GM21423 (cell line): ENCODE measurements at regions not wholly inside any gene's neighbourhood (a gene's known extent, or its start where the extent isn't known, plus 50 kb on each side); places are given as distances from the start of the nearest gene placed in this dataset.

Source experiments
- ATAC-seq: cut with Tn5 transposase; IDR thresholded peaks from one replicate; pipeline ENCODE4 v1.9.1; 2021; ENCODE audit warnings: mild to moderate bottlenecking, moderate library complexity; ENCODE audit not compliant: unreplicated experiment

DNA sequence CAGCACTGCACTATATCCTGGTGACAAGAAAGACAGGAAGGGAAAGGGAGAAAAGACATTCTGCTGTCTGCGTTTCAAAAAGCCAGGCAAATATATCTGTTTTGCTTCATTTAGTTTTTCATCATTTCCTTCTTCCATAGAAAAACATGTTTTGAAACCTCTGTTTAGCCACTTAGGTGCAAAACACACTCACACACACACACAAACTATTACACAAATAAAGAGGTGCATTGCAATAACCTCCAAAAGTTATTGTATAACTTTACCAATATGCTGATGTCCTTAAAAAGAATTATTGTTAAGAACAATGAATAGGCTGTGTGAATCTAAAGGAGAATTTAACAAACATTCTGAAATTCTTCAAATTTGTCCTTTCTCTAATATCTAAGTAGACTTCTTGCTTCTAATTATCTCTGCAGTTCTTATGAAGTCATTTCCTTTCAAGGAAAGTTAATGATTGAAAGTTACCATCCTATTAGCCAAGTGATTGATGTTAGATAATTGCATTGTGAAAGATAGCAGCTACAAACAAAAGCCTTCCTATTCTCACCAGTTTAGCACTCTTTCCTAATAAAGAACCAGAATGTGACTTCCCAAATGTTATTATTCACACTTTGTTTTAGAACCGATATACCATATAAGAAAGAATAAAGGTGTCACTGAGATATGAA, 516.7 kb downstream of the KCNJ3 start:
- ATAC-seq: no peak

DNA sequence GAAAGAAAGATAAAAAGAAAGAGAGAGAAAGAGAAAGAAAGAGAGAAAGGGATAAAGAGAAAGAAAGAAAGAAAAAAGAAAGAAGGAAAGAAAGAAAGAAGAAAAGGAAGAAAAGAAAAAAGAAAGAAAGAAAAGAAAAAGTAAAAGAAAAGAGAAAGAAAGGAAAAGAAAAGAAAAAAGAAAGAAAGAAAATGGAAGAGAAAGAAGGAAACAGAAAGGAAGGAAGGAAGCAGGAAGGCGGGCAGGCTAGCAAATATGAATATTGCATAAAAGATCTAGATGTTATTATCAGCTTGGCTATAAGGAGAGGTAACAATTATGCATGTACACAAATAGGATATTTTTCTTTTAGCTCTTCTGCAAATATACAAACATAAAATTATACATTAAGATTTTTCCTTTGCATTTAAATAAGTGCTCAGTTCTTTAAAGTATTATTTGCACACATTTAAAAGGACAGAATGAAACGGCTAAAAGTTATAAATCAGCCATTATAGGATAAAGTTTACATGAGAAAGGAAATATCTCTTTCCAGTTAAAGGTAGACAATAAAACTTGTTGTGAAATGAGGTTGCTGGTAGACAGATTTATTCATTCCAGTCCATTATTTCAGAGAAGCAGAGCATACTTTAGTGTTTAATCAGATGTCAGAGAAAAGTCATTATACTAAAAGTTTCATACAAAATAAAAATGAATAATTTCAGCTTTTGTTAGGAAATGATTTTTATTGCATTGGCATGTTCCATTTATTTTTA, 511.4 kb downstream of the KCNJ3 start:
- ATAC-seq: no peak

DNA sequence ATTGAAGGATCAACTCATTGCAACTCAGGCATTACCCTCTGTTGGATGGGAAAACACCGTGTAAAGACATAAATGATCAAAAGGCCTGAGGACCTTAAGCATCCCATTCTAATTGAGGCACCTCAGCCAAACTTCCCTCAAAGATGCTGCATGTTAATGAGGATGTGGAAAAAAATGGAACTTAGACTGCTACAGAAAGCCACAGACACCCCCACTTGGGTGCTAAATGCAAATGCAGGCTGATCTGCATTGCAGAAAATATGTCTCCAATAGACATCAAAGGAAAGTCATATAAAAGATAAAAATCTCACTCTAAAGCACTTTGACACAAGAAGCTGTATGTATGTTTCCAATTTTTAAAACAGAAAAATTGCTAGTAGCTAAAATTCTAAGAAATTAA, 504.7 kb downstream of the KCNJ3 start:
- no peak for ATAC-seq

DNA sequence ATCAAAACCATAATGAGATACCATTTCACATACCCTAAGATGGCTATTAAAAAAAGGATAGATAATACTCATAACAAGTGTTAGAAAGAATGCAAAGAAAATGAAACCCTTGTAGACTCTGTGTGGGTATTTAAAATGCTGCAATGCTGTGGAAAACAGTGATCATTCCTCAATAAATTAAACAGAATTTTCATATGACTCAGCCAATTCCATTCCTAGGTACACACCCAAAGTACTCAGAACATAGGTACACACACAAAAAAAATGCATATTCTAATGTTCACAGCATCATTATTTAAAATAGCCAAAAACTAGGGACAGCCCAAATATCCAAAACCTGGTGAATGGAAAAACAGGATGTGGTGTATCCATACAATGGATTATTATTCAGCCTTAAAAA, 502.3 kb downstream of the KCNJ3 start:
- ATAC-seq: no peak

DNA sequence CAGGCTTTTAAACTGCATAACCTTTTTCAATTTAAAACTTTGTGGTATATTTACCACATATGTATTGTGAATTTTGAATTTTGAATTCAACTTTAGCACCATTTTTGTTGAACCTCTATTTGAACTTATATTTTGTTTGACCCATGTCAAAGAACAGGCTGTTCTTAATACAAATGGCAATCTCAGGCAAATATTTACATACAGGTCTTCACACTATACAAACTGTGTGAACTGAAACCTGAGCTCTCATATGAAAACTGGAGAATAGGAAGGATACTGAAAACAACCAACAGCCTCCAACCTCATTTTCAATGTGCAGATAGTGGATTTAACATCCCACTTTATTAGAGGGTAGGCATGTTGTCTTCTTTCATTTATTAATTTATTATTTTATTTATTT, 491.8 kb downstream of the KCNJ3 start:
- no peak for ATAC-seq

DNA sequence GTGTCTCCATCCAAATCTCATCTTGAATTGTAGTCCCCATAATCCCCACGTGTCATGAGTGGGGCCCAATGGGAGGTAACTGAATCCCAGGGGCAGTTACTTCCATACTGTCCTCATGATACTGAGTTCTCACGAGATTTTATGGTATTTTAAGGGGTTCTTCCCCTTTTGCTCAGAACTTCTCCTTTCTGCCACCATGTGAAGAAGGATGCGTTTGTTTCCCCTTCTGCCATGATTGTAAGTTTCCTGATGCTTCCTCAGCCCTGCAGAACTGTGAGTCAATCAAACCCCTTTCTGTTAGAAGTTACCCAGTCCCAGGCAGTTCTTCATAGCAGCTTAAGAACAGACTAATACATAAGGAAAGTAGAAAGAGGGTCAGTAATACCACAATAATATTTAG, 480.4 kb downstream of the KCNJ3 start:
- no peak for ATAC-seq

DNA sequence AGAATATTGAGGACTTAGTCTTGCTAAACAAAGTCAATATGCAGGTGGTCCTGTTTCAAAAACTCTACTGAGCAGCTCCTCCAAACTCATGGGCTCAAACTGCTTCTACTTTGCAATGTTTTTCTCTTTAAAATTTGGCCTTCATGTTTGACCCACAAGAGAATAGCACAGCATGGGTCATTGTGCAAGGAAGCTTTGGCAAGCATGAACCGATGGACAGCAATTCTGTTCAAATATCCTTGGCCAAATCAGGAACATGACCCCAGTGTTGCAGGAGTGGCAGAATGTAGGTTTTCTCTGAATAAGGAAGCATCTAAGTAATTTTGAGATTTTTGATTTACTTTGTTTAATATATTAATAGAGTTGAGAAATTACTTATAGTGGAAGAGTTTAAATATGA, 477.9 kb downstream of the KCNJ3 start:
- ATAC-seq: no peak

DNA sequence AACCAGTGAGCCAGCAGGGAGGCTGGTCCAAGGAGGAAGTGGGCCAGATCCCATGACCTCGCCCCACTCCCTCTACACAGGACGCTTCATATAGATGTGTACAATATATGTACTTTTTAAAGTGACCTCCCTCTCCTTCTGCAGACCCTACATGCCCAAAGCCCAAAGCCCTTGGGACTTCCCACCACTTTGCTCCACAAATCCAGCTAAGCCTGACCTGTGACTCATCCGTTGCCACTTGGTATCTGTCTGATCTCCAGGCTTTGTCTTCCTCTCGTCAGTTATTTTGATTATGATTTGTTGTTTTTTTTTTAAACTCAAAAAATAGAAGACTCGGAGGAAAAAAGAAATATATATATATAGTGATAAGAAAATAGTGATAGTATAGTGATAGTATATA, 470.8 kb downstream of the KCNJ3 start:
- no peak for ATAC-seq

DNA sequence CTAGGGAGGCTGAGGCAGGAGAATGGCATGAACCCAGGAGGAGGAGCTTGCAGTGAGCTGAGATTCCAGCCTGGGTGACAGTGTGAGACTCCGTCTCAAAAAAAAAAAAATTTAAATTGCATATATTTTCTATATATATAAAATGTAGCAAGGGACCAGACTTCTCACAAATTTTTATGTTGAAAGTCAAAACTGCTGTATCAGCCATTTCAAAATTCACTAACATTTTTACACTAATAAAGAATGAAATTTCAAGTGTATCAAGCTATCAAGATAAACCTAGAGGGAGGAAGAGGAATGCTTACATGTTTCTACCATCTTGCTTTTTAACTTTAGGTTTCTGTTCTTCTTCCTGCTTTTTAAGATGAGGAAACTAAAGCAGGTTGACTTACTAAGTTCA, 464.0 kb downstream of the KCNJ3 start:
- no peak for ATAC-seq

DNA sequence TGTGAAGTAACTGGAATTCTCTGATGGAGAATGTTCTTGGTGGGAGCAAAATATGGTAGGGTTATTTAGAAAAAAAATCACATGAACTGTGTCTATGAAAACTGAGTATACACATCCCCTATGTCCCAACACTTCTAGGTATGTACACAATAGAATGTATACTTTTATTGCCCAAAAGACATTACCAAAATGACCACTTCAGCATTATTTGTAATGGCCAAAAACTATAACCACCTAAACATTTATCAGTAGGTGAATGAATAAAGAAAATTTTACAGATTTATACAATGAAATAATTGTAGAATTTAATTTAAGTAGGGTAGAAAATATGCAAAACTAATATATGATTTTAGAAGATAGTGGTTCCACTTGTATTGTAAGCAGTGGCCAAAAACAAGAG, 462.8 kb downstream of the KCNJ3 start:
- ATAC-seq: no peak

DNA sequence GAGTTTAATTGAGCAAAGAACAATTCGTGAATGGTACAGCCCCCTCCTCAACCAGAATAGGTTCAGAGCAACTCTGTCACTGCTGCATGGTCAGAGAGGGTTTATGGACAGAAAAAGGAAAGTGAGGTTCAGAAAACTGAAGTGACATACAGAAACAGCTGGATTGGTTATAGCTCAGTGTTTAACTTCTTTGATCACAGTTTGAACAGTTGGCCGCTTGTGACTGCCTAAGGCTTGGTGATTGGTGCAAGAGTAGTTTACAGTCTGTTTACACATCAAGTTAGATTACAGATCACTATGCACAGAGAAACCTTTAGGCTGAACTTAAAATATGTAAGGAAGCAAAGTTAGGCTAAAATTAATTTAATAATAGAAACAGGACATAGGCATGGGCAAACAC, 459.2 kb downstream of the KCNJ3 start:
- no peak for ATAC-seq

DNA sequence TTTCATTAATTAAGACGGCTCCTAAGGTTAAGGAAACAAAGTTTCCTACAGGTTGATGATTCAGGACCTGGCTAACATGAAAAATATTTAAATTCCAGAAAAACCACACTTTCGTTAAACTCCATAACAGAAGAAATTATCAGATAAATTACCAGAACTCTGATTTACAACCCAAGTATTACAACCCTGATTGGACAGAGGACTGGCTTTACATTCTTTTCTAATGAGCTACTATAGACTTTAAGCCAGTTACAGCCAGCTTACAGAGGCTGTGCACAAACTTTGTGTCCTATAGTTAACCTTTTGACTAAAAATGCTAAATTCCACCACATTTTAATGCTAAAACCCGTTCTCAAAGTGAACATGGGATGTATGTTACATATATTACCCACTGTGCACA, 458.6 kb downstream of the KCNJ3 start:
- no peak for ATAC-seq

DNA sequence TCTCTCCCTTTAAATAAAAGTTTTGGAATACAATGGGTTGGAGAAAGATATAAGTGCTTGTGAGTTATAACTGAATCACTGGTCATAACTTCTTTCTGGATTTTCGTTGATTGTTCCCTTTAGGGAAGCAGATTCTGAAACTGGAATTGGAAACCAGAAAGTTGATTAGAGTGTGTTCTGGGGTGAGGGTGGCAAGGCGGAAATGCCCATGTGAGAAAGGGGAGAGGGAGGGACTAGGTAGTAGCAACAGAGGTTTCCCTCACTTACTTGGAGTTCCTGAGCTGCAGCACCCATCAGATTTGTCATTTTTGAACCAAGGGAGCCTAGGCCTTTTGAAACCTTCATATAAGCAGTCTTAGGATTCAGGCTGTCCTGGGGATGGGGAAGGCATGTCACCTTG, 453.4 kb downstream of the KCNJ3 start:
- no peak for ATAC-seq

DNA sequence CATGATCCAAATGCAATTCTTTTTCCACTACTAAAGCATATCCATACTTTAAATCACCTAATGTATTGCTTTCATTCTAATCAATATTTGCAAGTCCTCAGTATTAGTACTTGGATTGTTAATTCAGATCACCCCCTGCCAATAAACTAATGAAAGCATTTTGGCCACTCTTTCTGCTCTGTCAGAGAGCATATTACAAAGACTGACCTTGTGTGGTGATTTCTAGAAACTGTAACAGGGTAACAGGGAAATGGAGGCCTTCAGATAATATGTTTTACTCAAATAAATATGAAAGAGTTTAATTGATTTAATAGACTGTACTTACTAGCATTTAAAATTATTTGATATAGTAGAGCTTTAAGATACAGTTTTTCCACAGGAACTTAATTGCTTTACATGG, 453.0 kb downstream of the KCNJ3 start:
- ATAC-seq: no peak

DNA sequence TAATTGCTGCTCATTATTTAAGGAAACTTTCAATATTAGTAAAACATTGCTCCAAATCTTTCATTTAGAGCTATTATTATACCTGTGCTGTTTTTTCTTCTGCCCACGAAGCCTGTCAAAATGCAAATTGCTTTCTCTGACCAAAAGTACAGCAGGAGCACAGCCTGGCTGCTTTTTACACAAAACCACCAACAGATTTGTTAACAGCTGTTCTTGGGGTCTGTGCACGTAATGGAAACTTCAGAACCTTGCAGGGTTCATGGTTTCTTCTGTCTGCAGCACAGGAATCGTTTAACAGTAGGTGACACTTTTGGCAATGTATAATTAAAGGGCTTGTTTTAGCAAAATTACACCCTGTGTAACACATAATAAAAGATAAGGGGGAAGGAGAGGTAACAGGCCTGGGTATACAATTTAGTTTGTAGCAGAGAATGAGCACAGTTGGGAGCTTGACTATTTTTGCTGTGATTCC, 447.3 kb downstream of the KCNJ3 start:
- ATAC-seq: peak; percentile 97

DNA sequence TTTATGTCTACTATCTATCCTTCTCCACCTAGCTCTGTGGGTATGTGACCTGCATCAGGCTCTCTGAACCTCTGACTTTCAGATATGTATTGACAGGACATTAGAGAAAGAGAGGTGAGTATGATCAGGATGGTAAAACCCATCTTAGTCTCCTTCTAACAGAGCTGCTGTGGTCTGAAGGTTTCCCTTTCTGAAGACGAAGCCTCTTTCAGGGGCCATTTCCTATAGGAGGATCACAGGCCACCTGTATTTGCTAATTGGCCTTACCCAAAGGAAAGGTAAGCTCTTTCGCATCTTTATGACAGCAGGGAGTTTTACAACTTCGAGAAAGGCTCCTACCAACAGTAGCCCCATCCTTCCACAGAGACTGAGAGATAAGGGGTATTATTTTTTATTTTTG, 442.9 kb downstream of the KCNJ3 start:
- ATAC-seq: no peak

DNA sequence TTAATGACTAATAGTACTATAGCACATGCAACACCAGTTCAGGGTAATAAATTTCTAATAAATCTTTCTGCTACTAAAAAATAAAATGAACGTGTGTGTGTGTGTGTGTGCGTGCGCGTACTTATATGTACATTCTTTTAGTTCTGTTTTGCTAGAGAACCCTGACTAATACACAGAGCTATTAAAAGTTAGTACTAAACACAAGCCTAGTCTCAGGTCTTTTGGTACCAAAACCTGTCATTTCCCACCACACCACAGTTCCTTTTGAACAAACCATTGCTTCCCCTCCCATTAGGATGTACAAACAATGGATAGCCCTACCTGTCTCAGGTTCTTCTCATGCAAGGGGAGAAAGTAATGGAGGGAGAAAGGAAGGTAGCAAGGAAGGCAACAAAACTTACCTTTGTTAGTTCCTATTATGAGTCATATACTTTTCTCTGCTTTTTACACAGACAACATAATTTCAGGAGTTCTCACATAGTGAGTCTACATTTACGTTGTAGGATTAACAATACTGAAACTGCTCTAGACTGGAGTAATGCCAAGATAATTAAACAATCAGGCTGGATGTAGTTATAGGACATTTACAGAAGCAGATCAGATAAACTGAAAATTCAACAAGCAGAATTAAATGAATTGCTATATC, 427.2 kb downstream of the KCNJ3 start:
- no peak for ATAC-seq

DNA sequence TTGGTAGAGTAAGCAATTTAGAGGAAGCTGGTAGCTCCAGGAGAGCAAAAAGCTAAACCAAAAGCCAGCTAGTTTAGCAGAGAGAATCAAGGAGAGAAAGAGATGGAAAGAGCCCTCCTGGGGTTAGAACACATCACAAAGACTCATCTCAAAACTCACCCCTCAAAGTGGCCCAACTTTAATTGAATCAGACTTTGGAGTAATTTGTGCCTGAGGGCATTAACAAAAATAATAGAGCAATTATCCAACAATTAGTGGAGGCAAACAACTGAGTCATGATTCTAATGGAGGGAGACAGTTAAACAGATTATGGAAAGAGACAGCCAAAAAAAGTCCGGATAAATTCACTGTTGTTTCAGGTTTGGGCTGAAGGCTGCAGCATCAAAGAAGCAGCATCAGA, 417.4 kb downstream of the KCNJ3 start:
- ATAC-seq: no peak

DNA sequence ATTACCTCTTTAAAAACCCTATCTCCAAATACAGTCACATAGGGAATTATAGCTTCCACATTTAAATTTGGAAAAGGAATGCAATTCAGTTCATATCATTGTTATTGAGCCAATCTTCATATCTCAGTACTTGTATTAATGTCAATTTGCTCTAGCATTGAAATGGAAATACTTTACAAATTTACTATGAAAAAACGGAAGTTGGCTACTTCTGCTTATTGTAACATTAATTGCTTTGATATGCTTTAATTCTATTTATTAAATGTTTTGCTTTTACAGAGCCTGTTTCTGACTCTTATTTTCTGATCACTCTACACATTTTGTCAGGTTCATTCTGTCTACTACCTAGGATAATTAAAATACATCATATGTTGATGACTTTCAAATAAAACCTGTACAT, 412.6 kb downstream of the KCNJ3 start:
- no peak for ATAC-seq

DNA sequence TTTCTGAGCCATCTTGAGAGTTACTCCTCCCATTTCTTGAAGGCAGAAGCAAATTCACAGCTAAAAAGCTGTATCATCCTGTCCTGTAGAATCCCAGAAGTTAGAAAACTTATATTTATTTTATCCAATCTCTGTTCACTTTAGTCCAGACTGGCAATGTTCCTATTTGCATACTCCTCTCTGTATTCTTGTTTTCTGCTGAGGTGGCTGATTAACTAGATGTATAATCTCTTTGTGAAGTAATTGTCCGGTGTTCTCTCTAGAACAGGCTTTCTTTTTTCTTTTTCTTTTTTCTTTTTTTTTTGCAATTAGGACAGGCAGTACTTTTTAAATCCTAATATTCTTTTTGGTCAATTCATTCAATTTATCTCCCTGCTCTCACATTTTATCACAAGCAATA, 411.0 kb downstream of the KCNJ3 start:
- no peak for ATAC-seq

DNA sequence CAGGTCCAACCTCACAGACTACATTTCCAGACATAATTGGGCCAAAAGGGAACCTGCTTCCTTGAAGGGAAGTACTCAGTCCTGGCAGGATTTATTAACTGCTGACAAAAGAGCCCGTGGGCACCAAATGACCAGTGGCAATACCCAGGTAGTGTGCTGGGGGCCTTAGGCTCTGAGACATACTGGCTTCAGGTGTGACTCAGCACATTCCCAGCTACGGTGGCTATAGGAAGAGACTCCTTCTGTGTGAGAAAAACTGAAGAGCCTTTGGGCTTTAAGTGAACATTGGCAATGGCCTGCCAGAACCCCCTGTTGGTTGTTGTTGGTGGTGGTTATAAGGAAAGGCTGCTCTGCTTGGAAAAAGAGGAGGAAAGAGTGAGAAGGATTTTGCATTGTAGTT, 401.8 kb downstream of the KCNJ3 start:
- ATAC-seq: no peak

DNA sequence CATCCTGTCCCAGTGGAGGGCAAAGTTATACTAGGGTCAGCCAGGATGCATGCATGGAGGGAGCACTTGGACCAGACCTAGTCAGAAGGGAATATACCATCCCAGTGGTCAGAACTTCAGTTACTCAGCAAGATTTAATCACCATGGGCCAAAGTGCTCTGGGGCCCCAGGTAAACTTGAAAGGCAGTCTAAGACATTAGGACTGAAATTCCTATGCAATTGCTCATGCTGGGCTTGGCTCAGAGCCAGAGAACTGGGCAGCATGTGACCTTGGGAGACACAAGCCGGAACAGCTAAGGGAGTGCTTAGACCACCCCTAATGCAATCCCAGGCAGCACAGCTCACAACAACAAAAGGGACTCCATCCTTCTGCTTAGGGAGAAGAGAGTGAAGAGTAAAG, 401.3 kb downstream of the KCNJ3 start:
- no peak for ATAC-seq
